ENCODE measurements at regions not wholly inside any gene's neighbourhood (a gene's known extent, or its start where the extent isn't known, plus 50 kb on each side); places are given as distances from the start of the nearest gene placed in this dataset.

DNA sequence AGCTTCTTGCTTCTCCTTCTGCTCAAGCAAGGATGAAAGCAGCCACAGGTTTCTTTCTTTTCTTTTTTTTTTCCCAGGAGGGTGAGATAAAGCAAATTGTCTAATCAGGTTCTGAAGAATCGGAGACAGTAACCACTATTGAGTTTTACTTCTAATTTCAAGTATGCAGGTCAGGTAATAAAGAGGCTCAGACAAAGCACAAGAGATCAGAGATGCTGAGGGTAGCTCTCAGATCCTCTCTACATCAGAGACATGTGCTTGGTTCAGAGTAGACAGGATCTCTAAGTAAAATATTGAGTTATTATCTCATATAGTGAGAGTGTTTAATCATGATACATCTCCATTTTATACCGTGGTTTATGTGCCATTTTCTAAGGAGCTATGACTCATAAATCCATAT is 168.5 kb downstream of the NFKBIZ start:
- no peak overlapping the region for H2AFZ ChIP-seq (ENCODE audit: low read depth, low read length)
- no peak overlapping the region for H3K4me2 ChIP-seq (ENCODE audit: low read length)
- H3K36me3 ChIP-seq (ENCODE audit: insufficient read depth, low read length) = no peaks in the 10 kb centered on the region
- H3K9ac ChIP-seq (ENCODE audit: low read length) = no peak overlapping the region
- TF ChIP-seq REST (IDR thresholded peaks at IDR 0.05; ENCODE audit: borderline replicate concordance) = no peak
- no peak for TF ChIP-seq EZH2 (IDR thresholded peaks at IDR 0.05; ENCODE audit: borderline replicate concordance, insufficient read depth, low read length, poor library complexity, severe bottlenecking)
- no peak for TF ChIP-seq POLR2AphosphoS5 (IDR thresholded peaks at IDR 0.05)
- TF ChIP-seq MXI1 (conservative IDR thresholded peaks at IDR 0.05; ENCODE audit: poor library complexity, severe bottlenecking) = no peak
- TF ChIP-seq EP300 (conservative IDR thresholded peaks at IDR 0.05; ENCODE audit: poor library complexity, severe bottlenecking) = no peak
- TF ChIP-seq SMC3 (conservative IDR thresholded peaks at IDR 0.05; ENCODE audit: poor library complexity) = no peak
- no peak for TF ChIP-seq RAD21 (conservative IDR thresholded peaks at IDR 0.05)
- TF ChIP-seq, protein P1, sequence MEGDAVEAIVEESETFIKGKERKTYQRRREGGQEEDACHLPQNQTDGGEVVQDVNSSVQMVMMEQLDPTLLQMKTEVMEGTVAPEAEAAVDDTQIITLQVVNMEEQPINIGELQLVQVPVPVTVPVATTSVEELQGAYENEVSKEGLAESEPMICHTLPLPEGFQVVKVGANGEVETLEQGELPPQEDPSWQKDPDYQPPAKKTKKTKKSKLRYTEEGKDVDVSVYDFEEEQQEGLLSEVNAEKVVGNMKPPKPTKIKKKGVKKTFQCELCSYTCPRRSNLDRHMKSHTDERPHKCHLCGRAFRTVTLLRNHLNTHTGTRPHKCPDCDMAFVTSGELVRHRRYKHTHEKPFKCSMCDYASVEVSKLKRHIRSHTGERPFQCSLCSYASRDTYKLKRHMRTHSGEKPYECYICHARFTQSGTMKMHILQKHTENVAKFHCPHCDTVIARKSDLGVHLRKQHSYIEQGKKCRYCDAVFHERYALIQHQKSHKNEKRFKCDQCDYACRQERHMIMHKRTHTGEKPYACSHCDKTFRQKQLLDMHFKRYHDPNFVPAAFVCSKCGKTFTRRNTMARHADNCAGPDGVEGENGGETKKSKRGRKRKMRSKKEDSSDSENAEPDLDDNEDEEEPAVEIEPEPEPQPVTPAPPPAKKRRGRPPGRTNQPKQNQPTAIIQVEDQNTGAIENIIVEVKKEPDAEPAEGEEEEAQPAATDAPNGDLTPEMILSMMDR (IDR thresholded peaks at IDR 0.05; ENCODE audit: poor library complexity, severe bottlenecking) = no peak
- TF ChIP-seq TAF1 (IDR thresholded peaks at IDR 0.05; ENCODE audit: low read depth) = no peak
- H3K9me3 ChIP-seq (ENCODE audit: low read length) = no peaks in the 10 kb centered on the region
- no peaks in the 10 kb centered on the region for H3K27me3 ChIP-seq (ENCODE audit: insufficient read depth, low read depth, low read length)
- no peaks in the 10 kb centered on the region for H3K79me2 ChIP-seq (replicated peaks; ENCODE audit: insufficient read depth, low read length)
- H3K4me3 ChIP-seq (ENCODE audit: low read length) = no peak overlapping the region
- no peaks in the 10 kb centered on the region for H3F3A ChIP-seq (ENCODE audit: insufficient read depth, low read length, poor library complexity, severe bottlenecking)
- H3K27ac ChIP-seq (ENCODE audit: low read length) = no peak overlapping the region
- no peaks in the 10 kb centered on the region for H4K20me1 ChIP-seq (ENCODE audit: insufficient read depth)
- H3K9me2 ChIP-seq (ENCODE audit: insufficient read depth, low read length) = no peaks in the 10 kb centered on the region

DNA sequence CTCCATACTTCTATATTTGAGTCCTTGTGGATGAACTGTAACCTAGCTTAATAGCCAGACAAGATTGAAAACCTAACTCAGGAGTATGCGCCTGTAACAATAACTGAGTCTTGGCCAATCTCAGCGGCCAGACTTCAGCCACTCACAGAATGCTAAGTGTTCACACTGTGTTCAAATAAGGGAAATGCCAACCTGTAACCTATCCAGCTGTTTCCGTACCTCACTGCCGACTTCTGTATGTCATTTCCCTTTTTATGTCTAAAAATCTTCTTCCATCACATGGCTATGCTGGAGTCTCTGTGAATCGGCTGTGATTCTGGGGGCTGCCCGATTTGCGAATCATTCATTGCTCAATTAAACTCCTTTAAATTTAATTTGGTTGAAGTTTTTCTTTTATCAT is 169.2 kb downstream of the NFKBIZ start:
- Histone ChIP-seq H2AFZ (ENCODE audit: low read depth, low read length) (no peak overlapping the region), H3K4me3 (ENCODE audit: low read length) (no peak overlapping the region), H3K79me2 (replicated peaks; ENCODE audit: insufficient read depth, low read length) (no peaks in the 10 kb centered on the region), H3K9me2 (ENCODE audit: insufficient read depth, low read length) (no peaks in the 10 kb centered on the region), H3K9ac (ENCODE audit: low read length) (no peak overlapping the region), H3K9me3 (ENCODE audit: low read length) (no peaks in the 10 kb centered on the region), H3F3A (ENCODE audit: insufficient read depth, low read length, poor library complexity, severe bottlenecking) (no peaks in the 10 kb centered on the region), H3K27ac (ENCODE audit: low read length) (no peak overlapping the region), H3K36me3 (ENCODE audit: insufficient read depth, low read length) (no peaks in the 10 kb centered on the region), H3K27me3 (ENCODE audit: insufficient read depth, low read depth, low read length) (no peaks in the 10 kb centered on the region), H3K4me2 (ENCODE audit: low read length) (no peak overlapping the region), H4K20me1 (ENCODE audit: insufficient read depth) (no peaks in the 10 kb centered on the region)
- TF ChIP-seq EP300 (conservative IDR thresholded peaks at IDR 0.05; ENCODE audit: poor library complexity, severe bottlenecking) = no peak
- TF ChIP-seq TAF1 (IDR thresholded peaks at IDR 0.05; ENCODE audit: low read depth) = no peak
- no peak for TF ChIP-seq MXI1 (conservative IDR thresholded peaks at IDR 0.05; ENCODE audit: poor library complexity, severe bottlenecking)
- no peak for TF ChIP-seq SMC3 (conservative IDR thresholded peaks at IDR 0.05; ENCODE audit: poor library complexity)
- no peak for TF ChIP-seq EZH2 (IDR thresholded peaks at IDR 0.05; ENCODE audit: borderline replicate concordance, insufficient read depth, low read length, poor library complexity, severe bottlenecking)
- TF ChIP-seq, protein P1 (IDR thresholded peaks at IDR 0.05; ENCODE audit: poor library complexity, severe bottlenecking) = no peak
- no peak for TF ChIP-seq REST (IDR thresholded peaks at IDR 0.05; ENCODE audit: borderline replicate concordance)
- no peak for TF ChIP-seq POLR2AphosphoS5 (IDR thresholded peaks at IDR 0.05)
- TF ChIP-seq RAD21 (conservative IDR thresholded peaks at IDR 0.05) = no peak
